GM10266 (cell line): ENCODE measurements at regions not wholly inside any gene's neighbourhood (a gene's known extent, or its start where the extent isn't known, plus 50 kb on each side); places are given as distances from the start of the nearest gene placed in this dataset.

Source experiments
- DNase-seq: peaks from one replicate; pipeline ENCODE4 v3.0.0; 2012; ENCODE audit errors: extremely low spot score
- CTCF ChIP-seq: IDR thresholded peaks from 2 replicates; pipeline ENCODE4 v1.5.1; 2012; ENCODE audit warnings: mild to moderate bottlenecking, low read depth; ENCODE audit not compliant: control insufficient read depth, insufficient read depth; ENCODE audit errors: missing control alignments

- no peak for DNase-seq
- no peak for TF ChIP-seq CTCF
These were observed 73.0 kb upstream of the TSHZ2 start for GRCh38 chr20:52899041-52899608.

- TF ChIP-seq CTCF: no peak
- no peak for DNase-seq
These were observed 75.8 kb upstream of the TSHZ2 start for GRCh38 chr20:52896348-52896747.

GRCh38 chr20:52895701-52896100, 76.5 kb upstream of the TSHZ2 start:
- no peak for TF ChIP-seq CTCF
- no peak for DNase-seq

- TF ChIP-seq CTCF: no peak
- no peak for DNase-seq
These were observed 76.9 kb upstream of the TSHZ2 start for GRCh38 chr20:52895235-52895634.

GRCh38 chr20:52893498-52893897, 78.7 kb upstream of the TSHZ2 start:
- TF ChIP-seq CTCF: no peak
- DNase-seq: no peak

- no peak for TF ChIP-seq CTCF
- no peak for DNase-seq
These were observed 80.1 kb upstream of the TSHZ2 start for GRCh38 chr20:52892023-52892422.

GRCh38 chr20:52890130-52890529, 82.0 kb upstream of the TSHZ2 start:
- no peak for TF ChIP-seq CTCF
- DNase-seq: no peak
